ENCODE measurements at regions not wholly inside any gene's neighbourhood (a gene's known extent, or its start where the extent isn't known, plus 50 kb on each side); places are given as distances from the start of the nearest gene placed in this dataset.

GRCh38 chr1:21381354-21381753 lies 58.6 kb upstream of the NBPF3 start:
- TF ChIP-seq CTCF (IDR thresholded peaks at IDR 0.05) (no peak), POLR2A (IDR thresholded peaks at IDR 0.05) (no peak)

Measured in lower leg skin (tissue), 3 donors.